ENCODE measurements at regions not wholly inside any gene's neighbourhood (a gene's known extent, or its start where the extent isn't known, plus 50 kb on each side); places are given as distances from the start of the nearest gene placed in this dataset.

DNA sequence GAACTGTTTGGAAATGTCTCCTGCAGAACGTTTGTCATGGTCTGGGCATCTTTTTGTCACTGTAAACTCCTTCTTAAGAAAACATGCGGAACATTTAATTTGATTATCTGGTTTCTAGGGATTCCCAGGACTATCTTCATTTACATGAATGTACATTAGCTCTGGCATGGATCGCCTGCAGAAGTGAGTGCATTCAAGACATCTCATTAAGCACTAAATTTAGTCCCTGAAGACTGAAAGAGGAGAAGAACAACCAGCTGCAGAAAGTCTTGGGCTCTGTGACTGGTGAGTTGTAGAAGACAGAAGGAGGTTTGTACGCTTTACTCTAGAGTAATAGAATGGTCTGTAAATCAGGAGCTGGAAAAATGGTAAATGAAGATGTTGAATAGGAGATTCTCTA lies 540.7 kb downstream of the BCKDHB start:
- Histone ChIP-seq H2BK20ac (ENCODE audit: low read length) (no peak overlapping the region), H3K18ac (ENCODE audit: extremely low read depth, low read length) (no peak overlapping the region), H2BK12ac (ENCODE audit: low read depth, low read length) (no peak overlapping the region), H2BK120ac (replicated peaks; ENCODE audit: low read depth, low read length) (no peak overlapping the region), H3K36me3 (ENCODE audit: control insufficient read depth in 2 of 4, insufficient read depth in 4 of 4, low read length in 3 of 4) (no peaks in the 10 kb centered on the region; a peak in 2 of 8 replicates), H3K4ac (replicated peaks; ENCODE audit: insufficient read length, low read depth, low read length) (no peak overlapping the region), H3K23ac (ENCODE audit: insufficient read length) (no peak overlapping the region), H3K27me3 (replicated peaks in 1 of 4; ENCODE audit: control insufficient read depth in 3 of 4, extremely low read depth in 1 of 4, insufficient read depth in 3 of 4, low read length in 3 of 4) (no peaks in the 10 kb centered on the region), H3K14ac (ENCODE audit: insufficient read length) (no peak overlapping the region), H2AFZ (ENCODE audit: low read length) (no peak overlapping the region), H4K8ac (ENCODE audit: extremely low read depth, insufficient read depth, low read length) (no peak overlapping the region), H4K20me1 (replicated peaks in 1 of 2; ENCODE audit: control insufficient read depth in 1 of 2, insufficient read depth in 2 of 2, low read length in 2 of 2) (no peaks in the 10 kb centered on the region), H3K79me2 (ENCODE audit: control insufficient read depth in 1 of 2, insufficient read depth in 2 of 2, low read length in 2 of 2) (no peaks in the 10 kb centered on the region), H3K4me2 (ENCODE audit: insufficient read depth in 1 of 2, low read depth in 2 of 2, low read length in 2 of 2) (no peak overlapping the region), H2BK15ac (ENCODE audit: low read length) (no peak overlapping the region), H3K4me1 (replicated peaks in 1 of 4; ENCODE audit: control insufficient read depth in 3 of 4, insufficient read depth in 4 of 4, low read length in 3 of 4) (no peaks in the 10 kb centered on the region), H3K9ac (replicated peaks in 1 of 4; ENCODE audit: extremely low read depth in 1 of 4, low read depth in 3 of 4, low read length in 3 of 4) (no peak overlapping the region), H2AK5ac (ENCODE audit: low read depth, low read length) (no peak overlapping the region), H3K27ac (ENCODE audit: low read depth, low read length) (no peak overlapping the region), H2BK5ac (ENCODE audit: low read depth, low read length) (no peak overlapping the region), H3K79me1 (ENCODE audit: low read depth, low read length) (no peaks in the 10 kb centered on the region), H4K5ac (ENCODE audit: insufficient read length, low read depth, low read length) (no peak overlapping the region), H3K23me2 (ENCODE audit: low read depth, low read length) (no peaks in the 10 kb centered on the region), H3K9me3 (ENCODE audit: insufficient read depth in 2 of 2, low read depth in 1 of 2, low read length in 1 of 2) (peaks cover 0 to 4% of the 10 kb centered on the region in 2 experiments; a peak in 1 of 4 replicates), H3K56ac (replicated peaks; ENCODE audit: insufficient read length, low read depth, low read length) (no peak overlapping the region), H3K4me3 (ENCODE audit: extremely low read depth in 1 of 4, insufficient read depth in 2 of 4, low read depth in 3 of 4, low read length in 4 of 4) (no peak overlapping the region), H4K91ac (replicated peaks; ENCODE audit: insufficient read length, low read length) (no peak overlapping the region)
- 75% methylated on average over 4 of the region's 4 CpGs; no CpG with 5 or more reads in 1 of the 2 experiments for WGBS, 2 experiments (ENCODE audit: extremely low coverage in 1 of 2, insufficient coverage in 1 of 2, insufficient read length in 1 of 2, insufficient replicate concordance in 2 of 2, low coverage in 1 of 2, low lambda C conversion rate in 2 of 2, missing lambda C conversion rate in 1 of 2)
- ChIA-PET POLR2A (ENCODE audit: partially characterized antibody) (no interaction called here), CTCF (ENCODE audit: partially characterized antibody) (interaction anchor here (0.8 kb wide), 1 partner anchor 11 kb away, joined by 3 read pairs; no protein-coding TSS in a partner anchor)
- FAIRE-seq (no peak), DNase-seq (ENCODE audit: low read depth in 1 of 2, low spot score in 2 of 2) (no peak)
- TF ChIP-seq, protein P1, sequence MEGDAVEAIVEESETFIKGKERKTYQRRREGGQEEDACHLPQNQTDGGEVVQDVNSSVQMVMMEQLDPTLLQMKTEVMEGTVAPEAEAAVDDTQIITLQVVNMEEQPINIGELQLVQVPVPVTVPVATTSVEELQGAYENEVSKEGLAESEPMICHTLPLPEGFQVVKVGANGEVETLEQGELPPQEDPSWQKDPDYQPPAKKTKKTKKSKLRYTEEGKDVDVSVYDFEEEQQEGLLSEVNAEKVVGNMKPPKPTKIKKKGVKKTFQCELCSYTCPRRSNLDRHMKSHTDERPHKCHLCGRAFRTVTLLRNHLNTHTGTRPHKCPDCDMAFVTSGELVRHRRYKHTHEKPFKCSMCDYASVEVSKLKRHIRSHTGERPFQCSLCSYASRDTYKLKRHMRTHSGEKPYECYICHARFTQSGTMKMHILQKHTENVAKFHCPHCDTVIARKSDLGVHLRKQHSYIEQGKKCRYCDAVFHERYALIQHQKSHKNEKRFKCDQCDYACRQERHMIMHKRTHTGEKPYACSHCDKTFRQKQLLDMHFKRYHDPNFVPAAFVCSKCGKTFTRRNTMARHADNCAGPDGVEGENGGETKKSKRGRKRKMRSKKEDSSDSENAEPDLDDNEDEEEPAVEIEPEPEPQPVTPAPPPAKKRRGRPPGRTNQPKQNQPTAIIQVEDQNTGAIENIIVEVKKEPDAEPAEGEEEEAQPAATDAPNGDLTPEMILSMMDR (IDR thresholded peaks at IDR 0.05; ENCODE audit: control extremely low read depth in 1 of 3, insufficient read depth in 1 of 3, low read depth in 1 of 3, low read length in 3 of 3), result no peak

Measured in H1 (cell line).